ENCODE measurements at regions not wholly inside any gene's neighbourhood (a gene's known extent, or its start where the extent isn't known, plus 50 kb on each side); places are given as distances from the start of the nearest gene placed in this dataset.

- Histone ChIP-seq H3K4me1 (no peaks in the 10 kb centered on the region), H3K27ac (no peak overlapping the region), H3K4me3 (no peak overlapping the region), H3K27me3 (no peaks in the 10 kb centered on the region), H3K9me3 (no peaks in the 10 kb centered on the region), H3K36me3 (no peaks in the 10 kb centered on the region)
- DNase-seq, result no peak
- WGBS, 4 donors, result 89 to 93% (median 92%) methylated on average over 14 of the region's 14 CpGs
- ATAC-seq, result no peak
- TF ChIP-seq CTCF (IDR thresholded peaks at IDR 0.05) (no peak), POLR2A (IDR thresholded peaks at IDR 0.05) (no peak)
- intact Hi-C loops (cut with DNase I), result no loop called here
Measured at GRCh38 chr6:50239853-50240252, 190.1 kb upstream of the DEFB112 start.

- no peak overlapping the region for H3K4me3 ChIP-seq
- no peak for ATAC-seq
- intact Hi-C loops (cut with DNase I), result no loop called here
- no peaks in the 10 kb centered on the region for H3K4me1 ChIP-seq
- DNase-seq, result no peak
- TF ChIP-seq CTCF (IDR thresholded peaks at IDR 0.05) (no peak), POLR2A (IDR thresholded peaks at IDR 0.05) (no peak)
- H3K27ac ChIP-seq, result no peak overlapping the region
- no peaks in the 10 kb centered on the region for H3K9me3 ChIP-seq
- H3K27me3 ChIP-seq, result no peaks in the 10 kb centered on the region
- no peaks in the 10 kb centered on the region for H3K36me3 ChIP-seq
- 81 to 90% (median 86%) methylated on average over 5 to 8 of the region's 8 CpGs for WGBS, 4 donors
Measured at GRCh38 chr6:50240986-50241385, 191.3 kb upstream of the DEFB112 start.

GRCh38 chr6:50249493-50249892, 199.8 kb upstream of the DEFB112 start:
- peaks cover 0 to 5% (median 0%) of the 10 kb centered on the region in 12 donors for H3K9me3 ChIP-seq
- ATAC-seq, result no peak
- no peak overlapping the region for H3K4me3 ChIP-seq
- no peaks in the 10 kb centered on the region for H3K4me1 ChIP-seq
- intact Hi-C loops (cut with DNase I), result no loop called here
- 4 to 19% (median 14%) methylated on average over 2 of the region's 2 CpGs for WGBS, 4 donors
- no peak overlapping the region for H3K27ac ChIP-seq
- H3K27me3 ChIP-seq, result no peaks in the 10 kb centered on the region
- DNase-seq, result no peak
- TF ChIP-seq CTCF (IDR thresholded peaks at IDR 0.05) (no peak), POLR2A (IDR thresholded peaks at IDR 0.05) (no peak)
- H3K36me3 ChIP-seq, result no peaks in the 10 kb centered on the region

- DNase-seq, result no peak
- Histone ChIP-seq H3K36me3 (no peaks in the 10 kb centered on the region), H3K4me3 (no peak overlapping the region), H3K27ac (no peak overlapping the region), H3K9me3 (peaks cover 0 to 6% (median 0%) of the 10 kb centered on the region in 12 donors), H3K4me1 (no peaks in the 10 kb centered on the region), H3K27me3 (no peaks in the 10 kb centered on the region)
- TF ChIP-seq CTCF (IDR thresholded peaks at IDR 0.05), result no peak
- intact Hi-C loops (cut with DNase I), result no loop called here
- ATAC-seq, result no peak
- 86 to 98% (median 93%) methylated on average over 1 of the region's 1 CpG for WGBS, 4 donors
Measured at GRCh38 chr6:50257322-50257721, 207.6 kb upstream of the DEFB112 start.

All from heart left ventricle (tissue), 16 donors.